22Rv1 (cell line): ENCODE measurements at regions not wholly inside any gene's neighbourhood (a gene's known extent, or its start where the extent isn't known, plus 50 kb on each side); places are given as distances from the start of the nearest gene placed in this dataset.

Source experiments
- H3K27ac ChIP-seq: fragments of 450-650 bp; 2 replicates; pipeline ENCODE4 v1.5.1; 2017
- ZFX ChIP-seq: fragments of 450-650 bp; IDR thresholded peaks from 2 replicates; pipeline ENCODE4 v1.6.1; 2017; ENCODE audit warnings: antibody characterized with exemption, borderline replicate concordance
- TF ChIP-seq, protein P1 (sequence below): fragments of 450-650 bp; IDR thresholded peaks from 2 replicates; pipeline ENCODE4 v1.5.1; 2017; ENCODE audit warnings: mild to moderate bottlenecking

GRCh38 chr4:14810568-14810967 lies 191.7 kb upstream of the CPEB2 start:
- TF ChIP-seq, protein P1, sequence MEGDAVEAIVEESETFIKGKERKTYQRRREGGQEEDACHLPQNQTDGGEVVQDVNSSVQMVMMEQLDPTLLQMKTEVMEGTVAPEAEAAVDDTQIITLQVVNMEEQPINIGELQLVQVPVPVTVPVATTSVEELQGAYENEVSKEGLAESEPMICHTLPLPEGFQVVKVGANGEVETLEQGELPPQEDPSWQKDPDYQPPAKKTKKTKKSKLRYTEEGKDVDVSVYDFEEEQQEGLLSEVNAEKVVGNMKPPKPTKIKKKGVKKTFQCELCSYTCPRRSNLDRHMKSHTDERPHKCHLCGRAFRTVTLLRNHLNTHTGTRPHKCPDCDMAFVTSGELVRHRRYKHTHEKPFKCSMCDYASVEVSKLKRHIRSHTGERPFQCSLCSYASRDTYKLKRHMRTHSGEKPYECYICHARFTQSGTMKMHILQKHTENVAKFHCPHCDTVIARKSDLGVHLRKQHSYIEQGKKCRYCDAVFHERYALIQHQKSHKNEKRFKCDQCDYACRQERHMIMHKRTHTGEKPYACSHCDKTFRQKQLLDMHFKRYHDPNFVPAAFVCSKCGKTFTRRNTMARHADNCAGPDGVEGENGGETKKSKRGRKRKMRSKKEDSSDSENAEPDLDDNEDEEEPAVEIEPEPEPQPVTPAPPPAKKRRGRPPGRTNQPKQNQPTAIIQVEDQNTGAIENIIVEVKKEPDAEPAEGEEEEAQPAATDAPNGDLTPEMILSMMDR = no peak
- no peak for TF ChIP-seq ZFX
- no peak overlapping the region for H3K27ac ChIP-seq

GRCh38 chr4:14812101-14812500 lies 190.2 kb upstream of the CPEB2 start:
- TF ChIP-seq ZFX = no peak
- TF ChIP-seq, protein P1 = no peak
- H3K27ac ChIP-seq = no peak overlapping the region

- no peak overlapping the region for H3K27ac ChIP-seq
- TF ChIP-seq ZFX = no peak
- TF ChIP-seq, protein P1 = no peak
Observed at GRCh38 chr4:14816623-14817261, 185.5 kb upstream of the CPEB2 start.

DNA sequence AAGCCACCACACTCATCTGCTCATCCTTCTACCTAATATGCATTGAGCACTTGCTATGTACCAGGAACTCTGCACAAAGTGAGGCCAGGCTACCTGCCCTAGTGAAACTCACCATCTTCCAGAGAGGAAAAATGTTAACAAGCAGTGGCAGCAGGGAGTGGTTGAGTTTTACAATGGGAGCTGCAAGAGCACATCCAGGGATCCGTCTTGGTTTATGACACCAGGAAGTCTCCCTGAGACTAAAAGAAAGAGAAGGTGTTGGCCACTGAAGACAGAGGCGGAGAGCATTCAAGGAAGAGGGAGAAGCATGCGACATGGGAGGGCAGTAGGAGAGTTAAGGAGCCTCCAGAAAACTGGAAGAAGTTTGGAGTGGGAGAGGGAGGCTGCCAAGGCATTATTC lies 178.1 kb upstream of the CPEB2 start:
- no peak overlapping the region for H3K27ac ChIP-seq
- TF ChIP-seq, protein P1 = no peak
- TF ChIP-seq ZFX = no peak

- TF ChIP-seq ZFX = no peak
- TF ChIP-seq, protein P1 = no peak
Observed at GRCh38 chr4:14827111-14827510, 175.2 kb upstream of the CPEB2 start.

GRCh38 chr4:14829795-14830194 lies 172.5 kb upstream of the CPEB2 start:
- H3K27ac ChIP-seq = no peak overlapping the region
- TF ChIP-seq, protein P1 = no peak
- TF ChIP-seq ZFX = no peak

More at GRCh38 chr4:14827111-14827510, 175.2 kb upstream of the CPEB2 start:
- no peak overlapping the region for H3K27ac ChIP-seq

DNA sequence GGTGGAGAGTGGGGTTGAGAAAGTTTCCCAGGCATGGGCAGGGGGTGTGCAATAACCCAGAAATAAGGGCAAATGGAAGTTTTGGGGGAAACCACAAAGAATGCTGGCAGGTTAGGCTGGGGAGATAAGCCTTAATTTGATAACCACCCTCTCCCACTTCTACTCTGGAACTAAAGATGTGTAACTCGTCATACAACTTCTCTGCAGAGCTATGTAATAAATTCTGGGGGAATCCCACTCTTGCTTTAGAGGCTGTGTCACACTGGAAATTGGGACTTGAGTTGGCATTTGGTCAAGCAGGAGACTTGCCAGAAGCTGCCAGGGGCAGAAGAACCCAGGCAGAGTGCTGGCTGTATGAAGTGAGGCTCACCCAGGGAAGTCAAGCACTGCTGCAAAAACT lies 170.9 kb upstream of the CPEB2 start:
- H3K27ac ChIP-seq = no peak overlapping the region
- TF ChIP-seq ZFX = no peak
- TF ChIP-seq, protein P1 = no peak
